D721Med (cell line): ENCODE measurements at regions not wholly inside any gene's neighbourhood (a gene's known extent, or its start where the extent isn't known, plus 50 kb on each side); places are given as distances from the start of the nearest gene placed in this dataset.

Source experiments
- DNase-seq: peaks from one replicate; pipeline ENCODE4 v3.0.0; 2011; ENCODE audit warnings: low spot score; ENCODE audit not compliant: insufficient read length
- FAIRE-seq: peaks from 2 replicates; lab custom pipeline; 2011; peaks lifted over from hg19 to GRCh38; lab: Jason Lieb, UNC
- CTCF ChIP-seq: IDR thresholded peaks from 2 replicates; pipeline ENCODE4 v1.5.1; 2012; ENCODE audit warnings: mild to moderate bottlenecking, control low read depth; ENCODE audit not compliant: insufficient read depth; ENCODE audit errors: missing control alignments

GRCh38 chr7:84820481-84820880, 366.4 kb downstream of the SEMA3D start:
- DNase-seq, result no peak
- TF ChIP-seq CTCF, result no peak
- no peak for FAIRE-seq

- DNase-seq (no peak), FAIRE-seq (no peak)
- no peak for TF ChIP-seq CTCF
These were observed 369.8 kb downstream of the SEMA3D start for GRCh38 chr7:84817016-84817415.

- TF ChIP-seq CTCF, result no peak
- DNase-seq (no peak), FAIRE-seq (no peak)
These were observed 373.5 kb downstream of the SEMA3D start for GRCh38 chr7:84813376-84813775.

GRCh38 chr7:84812021-84812420, 374.8 kb downstream of the SEMA3D start:
- DNase-seq (no peak), FAIRE-seq (no peak)
- no peak for TF ChIP-seq CTCF

- TF ChIP-seq CTCF, result no peak
- FAIRE-seq, result no peak
These were observed 375.5 kb downstream of the SEMA3D start for GRCh38 chr7:84811362-84811761.

GRCh38 chr7:84809877-84810276, 377.0 kb downstream of the SEMA3D start:
- TF ChIP-seq CTCF, result no peak
- FAIRE-seq (no peak), DNase-seq (no peak)

More at GRCh38 chr7:84811362-84811761, 375.5 kb downstream of the SEMA3D start:
- DNase-seq, result no peak

GRCh38 chr7:84803979-84804378, 382.9 kb downstream of the SEMA3D start:
- FAIRE-seq (no peak), DNase-seq (no peak)
- TF ChIP-seq CTCF, result no peak
